ENCODE measurements at regions not wholly inside any gene's neighbourhood (a gene's known extent, or its start where the extent isn't known, plus 50 kb on each side); places are given as distances from the start of the nearest gene placed in this dataset.

GRCh38 chr1:163777205-163777604, 455.5 kb downstream of the NUF2 start:
- TF ChIP-seq SIN3A (IDR thresholded peaks at IDR 0.05; ENCODE audit: borderline replicate concordance, insufficient read depth, low read depth, low read length) (no peak), POLR2AphosphoS5 (IDR thresholded peaks at IDR 0.05; ENCODE audit: low read depth, low read length) (no peak), TCF7L2 (IDR thresholded peaks at IDR 0.05; ENCODE audit: low read depth, low read length) (no peak)
- TF ChIP-seq, protein P1, sequence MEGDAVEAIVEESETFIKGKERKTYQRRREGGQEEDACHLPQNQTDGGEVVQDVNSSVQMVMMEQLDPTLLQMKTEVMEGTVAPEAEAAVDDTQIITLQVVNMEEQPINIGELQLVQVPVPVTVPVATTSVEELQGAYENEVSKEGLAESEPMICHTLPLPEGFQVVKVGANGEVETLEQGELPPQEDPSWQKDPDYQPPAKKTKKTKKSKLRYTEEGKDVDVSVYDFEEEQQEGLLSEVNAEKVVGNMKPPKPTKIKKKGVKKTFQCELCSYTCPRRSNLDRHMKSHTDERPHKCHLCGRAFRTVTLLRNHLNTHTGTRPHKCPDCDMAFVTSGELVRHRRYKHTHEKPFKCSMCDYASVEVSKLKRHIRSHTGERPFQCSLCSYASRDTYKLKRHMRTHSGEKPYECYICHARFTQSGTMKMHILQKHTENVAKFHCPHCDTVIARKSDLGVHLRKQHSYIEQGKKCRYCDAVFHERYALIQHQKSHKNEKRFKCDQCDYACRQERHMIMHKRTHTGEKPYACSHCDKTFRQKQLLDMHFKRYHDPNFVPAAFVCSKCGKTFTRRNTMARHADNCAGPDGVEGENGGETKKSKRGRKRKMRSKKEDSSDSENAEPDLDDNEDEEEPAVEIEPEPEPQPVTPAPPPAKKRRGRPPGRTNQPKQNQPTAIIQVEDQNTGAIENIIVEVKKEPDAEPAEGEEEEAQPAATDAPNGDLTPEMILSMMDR (IDR thresholded peaks at IDR 0.05), result no peak
- TF ChIP-seq, protein P2, sequence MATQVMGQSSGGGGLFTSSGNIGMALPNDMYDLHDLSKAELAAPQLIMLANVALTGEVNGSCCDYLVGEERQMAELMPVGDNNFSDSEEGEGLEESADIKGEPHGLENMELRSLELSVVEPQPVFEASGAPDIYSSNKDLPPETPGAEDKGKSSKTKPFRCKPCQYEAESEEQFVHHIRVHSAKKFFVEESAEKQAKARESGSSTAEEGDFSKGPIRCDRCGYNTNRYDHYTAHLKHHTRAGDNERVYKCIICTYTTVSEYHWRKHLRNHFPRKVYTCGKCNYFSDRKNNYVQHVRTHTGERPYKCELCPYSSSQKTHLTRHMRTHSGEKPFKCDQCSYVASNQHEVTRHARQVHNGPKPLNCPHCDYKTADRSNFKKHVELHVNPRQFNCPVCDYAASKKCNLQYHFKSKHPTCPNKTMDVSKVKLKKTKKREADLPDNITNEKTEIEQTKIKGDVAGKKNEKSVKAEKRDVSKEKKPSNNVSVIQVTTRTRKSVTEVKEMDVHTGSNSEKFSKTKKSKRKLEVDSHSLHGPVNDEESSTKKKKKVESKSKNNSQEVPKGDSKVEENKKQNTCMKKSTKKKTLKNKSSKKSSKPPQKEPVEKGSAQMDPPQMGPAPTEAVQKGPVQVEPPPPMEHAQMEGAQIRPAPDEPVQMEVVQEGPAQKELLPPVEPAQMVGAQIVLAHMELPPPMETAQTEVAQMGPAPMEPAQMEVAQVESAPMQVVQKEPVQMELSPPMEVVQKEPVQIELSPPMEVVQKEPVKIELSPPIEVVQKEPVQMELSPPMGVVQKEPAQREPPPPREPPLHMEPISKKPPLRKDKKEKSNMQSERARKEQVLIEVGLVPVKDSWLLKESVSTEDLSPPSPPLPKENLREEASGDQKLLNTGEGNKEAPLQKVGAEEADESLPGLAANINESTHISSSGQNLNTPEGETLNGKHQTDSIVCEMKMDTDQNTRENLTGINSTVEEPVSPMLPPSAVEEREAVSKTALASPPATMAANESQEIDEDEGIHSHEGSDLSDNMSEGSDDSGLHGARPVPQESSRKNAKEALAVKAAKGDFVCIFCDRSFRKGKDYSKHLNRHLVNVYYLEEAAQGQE (IDR thresholded peaks at IDR 0.05; ENCODE audit: insufficient read depth in 1 of 2, low read depth in 2 of 2, low read length in 1 of 2), result no peak
